Myocyte (in vitro differentiated cells): ENCODE measurements at regions not wholly inside any gene's neighbourhood (a gene's known extent, or its start where the extent isn't known, plus 50 kb on each side); places are given as distances from the start of the nearest gene placed in this dataset.

ENCODE experiments used
- DNase-seq: peaks from one replicate; pipeline ENCODE4 v3.0.0-alpha.2; 2012; ENCODE audit warnings: low read depth

GRCh38 chr5:107266100-107266499 is 404.6 kb downstream of the EFNA5 start:
- DNase-seq = no peak

DNA sequence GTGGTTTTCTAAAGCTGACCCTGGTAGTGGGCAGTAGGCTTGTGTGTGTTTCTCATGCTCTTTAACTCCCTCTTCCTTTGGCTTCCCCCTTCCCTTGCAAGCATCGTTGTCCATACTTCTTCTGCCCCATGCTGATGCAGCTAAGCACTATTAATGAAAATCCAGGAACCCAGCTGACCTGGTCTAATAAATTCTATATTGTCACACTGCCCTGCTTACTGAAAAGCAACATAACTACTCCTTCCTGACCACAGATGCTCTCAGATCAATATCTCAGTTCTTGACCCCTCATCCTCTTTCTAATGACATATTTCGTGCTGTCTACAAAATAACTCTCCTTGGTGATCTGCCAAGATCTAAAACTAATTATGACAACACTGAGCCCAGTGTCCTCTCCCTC is 405.5 kb downstream of the EFNA5 start:
- DNase-seq = no peak

GRCh38 chr5:107263387-107264018 is 407.2 kb downstream of the EFNA5 start:
- no peak for DNase-seq

DNA sequence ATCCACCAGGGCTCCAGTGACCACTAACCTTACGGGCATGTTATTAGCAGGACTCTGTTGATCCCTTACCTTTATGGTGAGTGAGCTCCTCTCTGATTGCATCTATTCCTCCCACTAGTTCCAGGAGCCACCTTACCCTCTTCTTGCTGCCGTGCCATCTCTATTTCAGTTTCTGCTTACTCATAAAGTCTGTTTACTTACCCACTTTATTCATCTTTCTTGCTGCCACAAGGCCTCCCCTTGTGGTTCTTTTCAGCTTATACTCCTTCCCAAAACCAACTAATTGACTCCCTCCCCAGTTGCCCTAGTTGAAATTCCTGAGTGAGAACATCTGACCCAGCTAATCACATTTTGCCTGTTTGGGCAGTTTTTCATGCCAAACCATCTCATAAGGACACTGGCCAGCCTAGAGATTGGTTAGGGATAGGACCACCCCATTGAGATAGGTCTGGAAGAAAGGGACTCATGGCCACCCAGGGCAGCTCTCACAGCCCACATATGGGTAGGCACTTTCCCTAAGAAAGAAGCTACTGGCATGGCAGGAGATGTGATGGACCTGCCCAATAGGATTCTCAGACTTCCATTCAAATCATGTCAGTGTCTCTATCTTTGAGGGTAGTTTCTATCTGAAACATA is 412.7 kb downstream of the EFNA5 start:
- DNase-seq = peak; percentile 53

- DNase-seq = no peak
Measured at GRCh38 chr5:107254902-107255234, 415.9 kb downstream of the EFNA5 start.

- DNase-seq = no peak
Measured at GRCh38 chr5:107254214-107254901, 416.4 kb downstream of the EFNA5 start.

GRCh38 chr5:107253246-107253645 is 417.5 kb downstream of the EFNA5 start:
- no peak for DNase-seq

DNA sequence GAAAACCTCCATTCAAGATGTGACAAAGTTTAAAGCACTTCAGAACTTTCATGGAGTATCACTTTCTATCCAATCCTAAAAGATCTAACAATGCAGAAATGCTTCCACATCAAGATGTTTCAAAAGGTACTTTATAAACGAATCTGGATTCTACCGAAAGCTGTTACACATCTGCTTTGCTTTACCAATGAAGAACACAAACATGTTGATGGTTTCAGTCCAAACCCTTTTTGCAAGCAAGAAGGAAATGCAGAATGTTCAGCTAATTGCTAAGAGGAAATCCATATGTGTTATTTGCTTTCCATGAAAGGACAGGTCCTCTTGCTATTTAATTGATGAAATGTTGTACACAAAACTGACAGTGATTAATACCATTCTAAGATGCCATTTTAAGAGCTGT is 419.6 kb downstream of the EFNA5 start:
- no peak for DNase-seq

- peak; percentile 52 for DNase-seq
Measured at GRCh38 chr5:107248066-107248695, 422.6 kb downstream of the EFNA5 start.

DNA sequence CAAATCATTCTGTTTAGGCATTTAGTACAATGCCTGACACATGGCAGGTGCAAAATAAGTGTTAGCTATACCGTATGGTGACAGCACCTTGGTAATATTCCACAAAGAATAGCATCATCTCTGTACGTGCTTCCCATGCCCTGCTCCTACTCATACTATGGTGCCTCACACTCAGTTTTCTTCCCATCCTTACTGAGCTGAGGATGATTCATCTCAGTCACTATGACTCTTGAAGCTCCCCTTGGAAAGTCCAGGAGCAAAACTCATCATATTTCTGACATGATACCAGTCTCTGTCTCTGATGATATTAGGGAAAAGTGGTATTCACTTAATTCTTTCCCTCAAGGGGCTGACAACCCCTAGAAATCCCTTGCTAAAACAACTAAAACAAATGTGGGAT is 423.3 kb downstream of the EFNA5 start:
- no peak for DNase-seq

- no peak for DNase-seq
Measured at GRCh38 chr5:107243220-107243579, 427.5 kb downstream of the EFNA5 start.

DNA sequence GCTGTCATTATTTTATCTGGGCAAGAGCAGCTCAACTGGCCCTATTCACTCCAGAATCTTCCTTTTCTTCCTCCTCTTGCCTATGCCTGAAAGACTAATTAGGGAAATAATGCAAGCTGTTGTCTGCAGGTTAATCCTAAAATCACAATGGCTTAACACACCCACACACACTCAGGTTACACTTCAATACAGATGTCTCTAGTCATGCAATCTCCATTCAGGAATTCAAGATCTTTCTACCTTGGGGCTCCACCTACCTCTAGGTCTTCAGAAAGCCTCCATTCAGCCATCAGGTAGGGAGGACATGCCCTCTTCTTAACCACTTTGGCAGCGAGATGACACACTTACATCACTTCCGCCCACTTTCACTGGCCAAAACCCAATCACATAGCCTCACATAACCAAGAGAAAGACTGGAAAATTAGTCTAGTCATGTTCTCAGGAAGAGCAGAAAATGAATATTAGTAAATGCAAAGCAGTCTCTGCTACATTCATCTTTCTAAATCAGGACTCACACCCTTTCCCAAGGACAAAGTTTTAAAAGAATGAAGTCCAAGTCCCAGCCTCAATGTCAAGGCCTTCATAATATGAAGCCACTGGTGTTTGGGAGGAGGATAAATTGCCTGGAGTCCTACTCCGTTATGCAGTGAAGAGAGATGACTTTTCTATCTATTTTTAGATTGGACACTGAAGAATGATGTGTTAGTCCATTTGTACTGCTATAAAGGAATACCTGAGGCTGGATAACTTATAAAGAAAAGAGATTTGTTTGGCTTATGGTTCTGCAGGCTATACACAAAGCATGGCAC is 428.1 kb downstream of the EFNA5 start:
- no peak for DNase-seq

GRCh38 chr5:107241841-107242240 is 428.9 kb downstream of the EFNA5 start:
- DNase-seq = no peak

DNA sequence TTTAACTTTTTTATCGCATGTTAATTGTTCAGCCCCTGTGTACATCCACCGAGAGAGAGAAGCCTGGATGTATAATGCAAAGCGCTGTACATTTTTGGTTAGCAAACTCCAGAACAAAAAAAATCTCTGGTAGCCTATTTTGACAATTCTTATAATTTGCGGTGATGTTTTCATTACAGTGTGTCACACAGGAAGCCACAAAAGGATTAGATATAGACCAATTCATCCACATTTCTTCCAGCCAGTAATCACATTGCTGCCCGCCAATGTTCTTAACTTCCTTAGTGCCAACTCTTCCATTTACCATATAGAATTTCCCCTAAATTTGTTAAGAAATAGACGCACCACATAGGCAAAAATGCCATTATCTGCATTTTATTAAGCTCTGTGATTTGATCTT is 435.6 kb downstream of the EFNA5 start:
- no peak for DNase-seq

DNA sequence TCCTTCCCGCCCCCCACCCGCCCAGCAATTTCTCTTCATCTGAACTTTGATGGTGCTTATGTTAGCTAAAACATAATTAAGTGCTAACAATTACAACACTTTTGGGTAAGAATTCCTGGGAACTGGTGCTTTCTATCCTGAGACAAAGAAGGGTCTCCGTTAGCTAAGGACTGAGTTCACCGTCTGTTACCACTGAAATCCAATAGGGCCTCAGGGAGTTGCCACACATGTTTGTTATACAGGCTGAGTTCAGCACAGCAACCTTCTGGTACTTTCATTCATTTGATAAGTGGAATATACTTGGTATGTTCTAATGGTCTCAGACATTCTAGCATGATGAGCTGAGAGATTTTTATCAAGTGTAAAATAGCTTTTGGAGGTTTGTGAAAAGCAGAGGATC is 437.9 kb downstream of the EFNA5 start:
- DNase-seq = no peak

DNA sequence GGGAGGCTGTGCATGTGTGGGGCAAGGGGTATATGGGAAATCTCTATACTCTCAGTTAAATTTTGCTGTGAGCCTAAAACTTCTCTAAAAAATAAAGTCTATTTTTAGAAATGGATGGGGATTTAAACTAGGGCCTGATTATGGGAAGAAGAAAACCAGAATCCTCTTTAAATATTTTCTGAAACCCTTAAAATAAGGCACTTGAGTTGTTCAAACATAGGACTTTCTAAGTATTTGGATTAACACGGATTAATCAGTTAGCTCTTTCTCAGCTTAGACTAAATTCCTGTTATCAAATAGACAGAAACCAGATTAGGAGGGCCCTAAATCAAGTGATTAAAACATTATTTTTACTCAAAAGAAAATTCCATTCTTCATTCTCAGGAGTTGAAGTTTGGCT is 438.4 kb downstream of the EFNA5 start:
- no peak for DNase-seq

GRCh38 chr5:107231191-107231590 is 439.5 kb downstream of the EFNA5 start:
- DNase-seq = no peak

DNA sequence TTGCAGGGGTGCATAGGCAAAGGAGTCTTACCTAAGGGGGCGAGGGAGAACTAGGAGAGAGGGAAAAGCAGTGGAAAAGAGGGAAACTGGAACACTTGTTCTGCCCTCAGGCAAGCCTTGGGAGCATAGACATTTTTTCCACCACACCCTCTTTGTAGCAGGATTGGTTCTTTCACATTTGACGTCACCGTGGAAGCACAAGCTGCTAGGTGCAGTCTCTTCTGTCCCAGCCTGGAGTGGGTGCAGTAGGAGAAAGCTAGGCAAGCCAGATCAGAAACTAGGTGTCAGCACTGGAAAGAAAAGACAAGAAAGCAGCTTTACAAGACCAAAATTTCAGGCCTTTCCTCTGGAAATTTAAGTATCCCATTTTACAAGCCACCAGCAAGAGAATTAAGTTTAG is 440.4 kb downstream of the EFNA5 start:
- DNase-seq = no peak

DNA sequence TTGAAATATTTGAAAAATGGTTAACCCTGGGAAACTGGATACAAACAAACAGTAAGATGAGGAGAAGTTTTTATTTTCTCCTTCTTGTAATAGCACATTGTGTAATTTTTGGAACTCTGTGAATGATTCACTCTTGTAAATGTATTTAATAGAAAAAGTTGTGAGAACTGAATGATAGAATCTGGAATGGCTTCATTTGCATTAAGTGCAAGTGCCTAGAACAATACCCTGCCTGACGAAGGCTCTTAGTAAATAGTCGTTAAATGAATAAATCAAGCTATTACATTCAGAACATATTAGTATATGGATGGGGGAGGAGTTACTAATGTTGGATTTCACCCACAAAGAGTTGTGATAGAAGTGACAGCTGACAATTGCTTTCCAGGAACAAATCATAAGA is 442.5 kb downstream of the EFNA5 start:
- DNase-seq = no peak

- no peak for DNase-seq
Measured at GRCh38 chr5:107224272-107224671, 446.5 kb downstream of the EFNA5 start.

DNA sequence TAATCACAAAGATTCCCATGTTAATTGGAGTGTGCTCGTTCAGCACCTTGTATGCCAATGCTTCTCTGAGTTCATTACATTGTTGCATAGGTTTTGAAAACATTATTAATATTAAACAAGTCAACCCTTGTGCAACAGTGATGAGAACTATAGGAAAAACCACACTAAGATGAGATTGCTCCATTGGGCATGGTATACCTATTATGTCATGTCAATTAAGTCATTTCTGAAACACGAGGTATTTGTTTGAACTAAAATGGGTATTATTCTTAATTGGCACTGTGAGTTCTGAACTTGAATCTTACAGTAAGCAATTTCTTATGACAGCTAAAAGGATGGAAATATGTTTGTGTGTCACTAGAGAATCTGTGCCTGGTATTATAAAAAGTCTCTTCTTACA is 447.7 kb downstream of the EFNA5 start:
- no peak for DNase-seq

DNA sequence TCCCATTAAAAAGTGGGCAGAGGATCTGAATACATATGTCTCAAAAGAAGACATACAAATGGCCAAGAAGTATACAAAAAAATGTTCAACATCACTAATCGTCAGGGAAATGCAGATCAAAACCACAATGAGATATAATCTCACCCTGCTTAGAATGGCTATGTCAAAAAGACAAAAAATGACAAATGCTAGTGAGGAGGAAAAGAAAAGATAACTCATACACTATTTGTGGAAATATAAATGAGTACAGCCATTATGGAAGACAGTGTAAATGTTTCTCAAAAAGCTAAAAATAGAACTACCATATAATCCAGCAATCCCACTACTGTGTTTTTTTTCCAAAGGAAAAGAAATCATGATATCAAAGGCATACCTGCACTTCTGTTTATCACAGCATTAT is 450.7 kb downstream of the EFNA5 start:
- no peak for DNase-seq
